SK-N-SH treated with all-trans-retinoic acid at 6 μM for 48 hours (cell line): ENCODE measurements at regions not wholly inside any gene's neighbourhood (a gene's known extent, or its start where the extent isn't known, plus 50 kb on each side); places are given as distances from the start of the nearest gene placed in this dataset.

Experiments used
- ATAC-seq: fragments of 200-7000 bp; cut with Tn5 transposase; 3 replicates; pipeline ENCODE4 v1.9.1; 2020; ENCODE audit warnings: mild to moderate bottlenecking, moderate library complexity
- ARNTL ChIP-seq: fragments of 450-650 bp; formaldehyde crosslinking; IDR thresholded peaks from 2 replicates; pipeline ENCODE4 v1.5.0; 2020; ENCODE audit warnings: low read depth, mild to moderate bottlenecking, moderate library complexity, borderline replicate concordance
- BACH2 ChIP-seq: fragments of 250-450 bp; sonication (Bioruptor Pico); IDR thresholded peaks from 2 replicates; pipeline ENCODE4 v1.9.0; 2021; ENCODE audit warnings: mild to moderate bottlenecking, borderline replicate concordance
- CREB5 ChIP-seq: fragments of 250-450 bp; sonication (Bioruptor Pico); IDR thresholded peaks from 2 replicates; pipeline ENCODE4 v1.5.1; 2020; ENCODE audit warnings: low read depth, mild to moderate bottlenecking, moderate library complexity
- CSDC2 ChIP-seq: fragments of 250-450 bp; sonication (Bioruptor Pico); IDR thresholded peaks from 2 replicates; pipeline ENCODE4 v1.5.0; 2020; ENCODE audit warnings: mild to moderate bottlenecking, moderate library complexity
- CSRNP3 ChIP-seq: fragments of 250-450 bp; sonication (Bioruptor Pico); IDR thresholded peaks from 2 replicates; pipeline ENCODE4 v1.5.1; 2021; ENCODE audit warnings: mild to moderate bottlenecking, moderate library complexity
- ESRRG ChIP-seq: fragments of 250-450 bp; sonication (Bioruptor Pico); IDR thresholded peaks from 2 replicates; pipeline ENCODE4 v1.6.1; 2021; ENCODE audit warnings: mild to moderate bottlenecking
- GLIS3 ChIP-seq: fragments of 250-450 bp; sonication (Bioruptor Pico); IDR thresholded peaks from 2 replicates; pipeline ENCODE4 v1.5.0; 2020; ENCODE audit warnings: mild to moderate bottlenecking, moderate library complexity
- ISL1 ChIP-seq: fragments of 250-450 bp; sonication (Bioruptor Pico); IDR thresholded peaks from 2 replicates; pipeline ENCODE4 v2.1.2; 2022; ENCODE audit warnings: mild to moderate bottlenecking, moderate library complexity
- PATZ1 ChIP-seq: fragments of 250-450 bp; sonication (Bioruptor Pico); IDR thresholded peaks from 2 replicates; pipeline ENCODE4 v1.8.0; 2020; ENCODE audit warnings: mild to moderate bottlenecking, moderate library complexity, borderline replicate concordance
- POU6F1 ChIP-seq: fragments of 250-450 bp; sonication (Bioruptor Pico); IDR thresholded peaks from 2 replicates; pipeline ENCODE4 v1.8.0; 2021; ENCODE audit warnings: low read depth, mild to moderate bottlenecking, moderate library complexity, borderline replicate concordance
- RARB ChIP-seq: fragments of 250-450 bp; sonication (Bioruptor Pico); IDR thresholded peaks from 2 replicates; pipeline ENCODE4 v1.8.0; 2021; ENCODE audit warnings: mild to moderate bottlenecking, moderate library complexity
- SNAI2 ChIP-seq: fragments of 250-450 bp; sonication (Bioruptor Pico); IDR thresholded peaks from 2 replicates; pipeline ENCODE4 v1.5.0; 2020; ENCODE audit warnings: mild to moderate bottlenecking, moderate library complexity
- TCF4 ChIP-seq: fragments of 250-450 bp; sonication (Bioruptor Pico); IDR thresholded peaks from 2 replicates; pipeline ENCODE4 v1.8.0; 2021; ENCODE audit warnings: mild to moderate bottlenecking, moderate library complexity, borderline replicate concordance
- TOX ChIP-seq: fragments of 250-450 bp; sonication (Bioruptor Pico); IDR thresholded peaks from 2 replicates; pipeline ENCODE4 v1.8.0; 2021; ENCODE audit warnings: mild to moderate bottlenecking, moderate library complexity, borderline replicate concordance
- TSHZ2 ChIP-seq: fragments of 250-450 bp; sonication (Bioruptor Pico); IDR thresholded peaks from 2 replicates; pipeline ENCODE4 v1.5.0; 2020; ENCODE audit warnings: mild to moderate bottlenecking, moderate library complexity
- ZC3H10 ChIP-seq: fragments of 250-450 bp; sonication (Bioruptor Pico); IDR thresholded peaks from 2 replicates; pipeline ENCODE4 v1.5.1; 2021; ENCODE audit warnings: mild to moderate bottlenecking, moderate library complexity
- ZFP3 ChIP-seq: fragments of 250-450 bp; sonication (Bioruptor Pico); IDR thresholded peaks from 2 replicates; pipeline ENCODE4 v1.5.0; 2020; ENCODE audit warnings: mild to moderate bottlenecking, moderate library complexity
- ZNF565 ChIP-seq: fragments of 450-650 bp; formaldehyde crosslinking; conservative IDR thresholded peaks from 2 replicates; pipeline ENCODE4 v1.5.0; 2020; ENCODE audit warnings: low read depth, mild to moderate bottlenecking, moderate library complexity
- ZNF70 ChIP-seq: fragments of 450-650 bp; formaldehyde crosslinking; IDR thresholded peaks from 2 replicates; pipeline ENCODE4 v1.5.0; 2020; ENCODE audit warnings: mild to moderate bottlenecking, moderate library complexity
- ZNF8 ChIP-seq: fragments of 450-650 bp; formaldehyde crosslinking; IDR thresholded peaks from 2 replicates; pipeline ENCODE4 v1.5.0; 2020; ENCODE audit warnings: mild to moderate bottlenecking, moderate library complexity

- no peak for TF ChIP-seq ARNTL (CRISPR knock-in tag)
These were observed 217.2 kb downstream of the LACC1 start (continued) for GRCh38 chr13:44096901-44097300.

GRCh38 chr13:44098559-44098958 is 218.9 kb downstream of the LACC1 start:
- TF ChIP-seq ARNTL (CRISPR knock-in tag) (no peak), TOX (no peak), ZC3H10 (no peak), ISL1 (CRISPR knock-in tag) (no peak)
- no peak for ATAC-seq

GRCh38 chr13:44101347-44102083 is 221.8 kb downstream of the LACC1 start:
- TF ChIP-seq CREB5 (CRISPR knock-in tag) (no peak), ZFP3 (no peak), ISL1 (CRISPR knock-in tag) (no peak), ZNF70 (CRISPR knock-in tag) (no peak), SNAI2 (CRISPR knock-in tag) (no peak), TCF4 (no peak), TSHZ2 (CRISPR knock-in tag) (no peak), PATZ1 (CRISPR knock-in tag) (no peak), ZNF565 (CRISPR knock-in tag) (no peak), ZNF8 (CRISPR knock-in tag) (no peak), CSRNP3 (CRISPR knock-in tag) (no peak), ESRRG (CRISPR knock-in tag) (no peak), BACH2 (no peak), RARB (CRISPR knock-in tag) (no peak), CSDC2 (CRISPR knock-in tag) (no peak), ZC3H10 (no peak), TOX (no peak)
- ATAC-seq: no peak

- ATAC-seq: no peak
These were observed 223.9 kb downstream of the LACC1 start for GRCh38 chr13:44103429-44104196.

More at GRCh38 chr13:44103429-44104196, 223.9 kb downstream of the LACC1 start:
- TF ChIP-seq GLIS3 (CRISPR knock-in tag) (no peak), TOX (no peak), TCF4 (no peak), POU6F1 (no peak)
- TF ChIP-seq, all 23 proteins: peak for 0
